Prostate gland (tissue), 2 donors: ENCODE measurements at regions not wholly inside any gene's neighbourhood (a gene's known extent, or its start where the extent isn't known, plus 50 kb on each side); places are given as distances from the start of the nearest gene placed in this dataset.

Source experiments
- POLR2A ChIP-seq: fragments of 450-650 bp; IDR thresholded peaks from one replicate; pipeline ENCODE4 v1.6.1; 2016; ENCODE audit warnings: antibody characterized with exemption, mild to moderate bottlenecking
- POLR2AphosphoS5 ChIP-seq: sonication (generic); formaldehyde crosslinking; IDR thresholded peaks from one replicate; pipeline ENCODE4 v1.6.1; 2017; ENCODE audit warnings: antibody characterized with exemption
- TF ChIP-seq, protein P1 (sequence below), 4 experiments: fragments of 200-600 bp in 2 of 4; fragments of 450-650 bp in 2 of 4; sonication (generic) in 2 of 4; IDR thresholded peaks; 1 replicate in 3 of 4; 2 replicates in 1 of 4; pipeline ENCODE4 v1.5.1; 2016 to 2019; ENCODE audit warnings: antibody characterized with exemption in 4 of 4, mild to moderate bottlenecking in 2 of 4, moderate library complexity in 2 of 4

DNA sequence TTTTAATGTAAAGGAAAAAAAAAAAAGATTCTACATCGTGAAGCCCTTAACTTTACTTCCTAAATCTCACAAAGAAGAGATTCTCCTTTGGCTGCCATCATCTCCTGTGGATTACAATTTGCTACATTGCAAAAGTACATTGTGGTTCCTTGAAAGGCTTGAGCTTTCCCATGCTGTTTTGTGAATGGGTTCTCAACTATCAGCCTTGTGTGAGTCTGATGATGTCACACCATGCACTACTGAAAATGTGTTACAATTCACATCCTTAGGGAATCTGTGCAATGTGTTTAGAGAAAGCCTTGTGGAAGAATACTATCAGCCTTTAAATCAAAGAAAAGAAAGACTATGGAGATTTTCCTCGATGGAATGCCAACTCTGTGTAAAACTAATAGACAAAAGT is 510.0 kb upstream of the ALCAM start:
- TF ChIP-seq, protein P1, sequence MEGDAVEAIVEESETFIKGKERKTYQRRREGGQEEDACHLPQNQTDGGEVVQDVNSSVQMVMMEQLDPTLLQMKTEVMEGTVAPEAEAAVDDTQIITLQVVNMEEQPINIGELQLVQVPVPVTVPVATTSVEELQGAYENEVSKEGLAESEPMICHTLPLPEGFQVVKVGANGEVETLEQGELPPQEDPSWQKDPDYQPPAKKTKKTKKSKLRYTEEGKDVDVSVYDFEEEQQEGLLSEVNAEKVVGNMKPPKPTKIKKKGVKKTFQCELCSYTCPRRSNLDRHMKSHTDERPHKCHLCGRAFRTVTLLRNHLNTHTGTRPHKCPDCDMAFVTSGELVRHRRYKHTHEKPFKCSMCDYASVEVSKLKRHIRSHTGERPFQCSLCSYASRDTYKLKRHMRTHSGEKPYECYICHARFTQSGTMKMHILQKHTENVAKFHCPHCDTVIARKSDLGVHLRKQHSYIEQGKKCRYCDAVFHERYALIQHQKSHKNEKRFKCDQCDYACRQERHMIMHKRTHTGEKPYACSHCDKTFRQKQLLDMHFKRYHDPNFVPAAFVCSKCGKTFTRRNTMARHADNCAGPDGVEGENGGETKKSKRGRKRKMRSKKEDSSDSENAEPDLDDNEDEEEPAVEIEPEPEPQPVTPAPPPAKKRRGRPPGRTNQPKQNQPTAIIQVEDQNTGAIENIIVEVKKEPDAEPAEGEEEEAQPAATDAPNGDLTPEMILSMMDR (IDR thresholded peaks at IDR 0.05): no peak
- TF ChIP-seq POLR2A: no peak
- TF ChIP-seq POLR2AphosphoS5: no peak
